H1 (cell line): ENCODE measurements at regions not wholly inside any gene's neighbourhood (a gene's known extent, or its start where the extent isn't known, plus 50 kb on each side); places are given as distances from the start of the nearest gene placed in this dataset.
"Not testable (repeated sequence)": the region's sequence is repeated elsewhere in the genome, so short reads cannot be mapped to it uniquely, and the experiment has no call there.

ENCODE experiments used
- CTCF ChIP-seq, 3 experiments: IDR thresholded peaks; 1 replicate in 2 of 3; 2 replicates in 1 of 3; pipeline versions ENCODE4 v1.5.1 to v1.6.1; 2011; ENCODE audit warnings: low read length in 3 of 3, mild to moderate bottlenecking in 3 of 3, inconsistent platforms in 2 of 3, low read depth in 1 of 3, moderate library complexity in 1 of 3; ENCODE audit not compliant: insufficient read depth in 1 of 3; ENCODE audit errors: control extremely low read depth in 1 of 3
- EP300 ChIP-seq, 2 experiments: IDR thresholded peaks; 1 replicate in 1 of 2; 2 replicates in 1 of 2; pipeline ENCODE4 v1.6.1; 2011 to 2012; ENCODE audit warnings: low read depth in 2 of 2, low read length in 2 of 2, mild to moderate bottlenecking in 2 of 2, borderline replicate concordance in 1 of 2, inconsistent platforms in 1 of 2, moderate library complexity in 1 of 2
- FOSL1 ChIP-seq: IDR thresholded peaks from 2 replicates; pipeline ENCODE4 v1.6.1; 2011; ENCODE audit warnings: mild to moderate bottlenecking, low read depth, low read length, moderate library complexity; ENCODE audit not compliant: insufficient read depth
- POLR2A ChIP-seq, 2 experiments: IDR thresholded peaks; 1 replicate in 1 of 2; 2 replicates in 1 of 2; pipeline ENCODE4 v1.6.1; 2011; ENCODE audit warnings: low read depth in 2 of 2, low read length in 2 of 2, mild to moderate bottlenecking in 2 of 2; ENCODE audit errors: control extremely low read depth in 1 of 2
- POLR2AphosphoS5 ChIP-seq: IDR thresholded peaks from 2 replicates; pipeline ENCODE4 v1.6.1; 2011; ENCODE audit warnings: low read depth, low read length
- SP2 ChIP-seq: IDR thresholded peaks from 2 replicates; pipeline ENCODE4 v1.6.1; 2012; ENCODE audit warnings: mild to moderate bottlenecking, low read length, inconsistent platforms
- SRF ChIP-seq: IDR thresholded peaks from 2 replicates; pipeline ENCODE4 v1.6.1; 2011; ENCODE audit warnings: mild to moderate bottlenecking, low read depth, low read length, moderate library complexity
- TAF1 ChIP-seq: IDR thresholded peaks from 2 replicates; pipeline ENCODE4 v1.6.1; 2011; ENCODE audit warnings: mild to moderate bottlenecking, low read depth, low read length
- TAF7 ChIP-seq: optimal IDR thresholded peaks from 2 replicates; pipeline ENCODE3; 2011; ENCODE audit warnings: low read depth, mild to moderate bottlenecking, inconsistent platforms, low read length, moderate library complexity, borderline replicate concordance

DNA sequence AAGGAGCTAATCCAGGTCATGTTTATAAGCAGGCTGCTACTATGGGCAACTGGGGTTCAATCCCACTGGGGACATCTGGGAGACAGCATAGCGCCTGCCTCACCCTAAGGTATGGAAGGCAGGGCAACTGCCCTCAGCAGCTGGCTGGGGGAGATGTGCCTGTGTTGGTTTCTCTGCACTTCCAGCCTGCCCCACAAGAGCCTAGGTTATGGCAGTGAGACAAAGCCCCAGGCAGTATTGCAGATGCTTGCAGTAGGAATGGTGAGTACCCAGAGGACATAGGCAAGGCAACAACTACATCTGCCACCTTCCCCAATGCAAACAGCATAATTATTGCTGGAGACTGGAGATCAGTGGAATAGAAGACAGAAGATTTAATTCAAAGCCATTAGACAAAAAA is 131.8 kb downstream of the NPIPA8 start:
- TF ChIP-seq POLR2AphosphoS5; CTCF (IDR thresholded peaks at IDR 0.05; ENCODE audit: control extremely low read depth in 1 of 3, insufficient read depth in 1 of 3, low read depth in 1 of 3, low read length in 3 of 3); TAF7; SRF; TAF1; POLR2A (IDR thresholded peaks at IDR 0.05; ENCODE audit: control extremely low read depth in 1 of 2, low read depth in 2 of 2, low read length in 2 of 2); SP2; EP300 (IDR thresholded peaks at IDR 0.05; ENCODE audit: borderline replicate concordance in 1 of 2, low read depth in 2 of 2, low read length in 2 of 2); FOSL1: not testable (repeated sequence)
